Muscle of leg (tissue), 3 donors: ENCODE measurements at regions not wholly inside any gene's neighbourhood (a gene's known extent, or its start where the extent isn't known, plus 50 kb on each side); places are given as distances from the start of the nearest gene placed in this dataset.
"Not testable (repeated sequence)": the region's sequence is repeated elsewhere in the genome, so short reads cannot be mapped to it uniquely, and the experiment has no call there.

Source experiments
- DNase-seq: peaks from one replicate; pipeline ENCODE4 v3.0.0; 2013
- H3K27ac ChIP-seq: one replicate; pipeline ENCODE4 v1.5.1; 2013; ENCODE audit warnings: mild to moderate bottlenecking, low read length, control low read depth
- H3K27me3 ChIP-seq: one replicate; pipeline ENCODE4 v1.6.1; 2013; ENCODE audit warnings: low read length; ENCODE audit not compliant: control insufficient read depth, insufficient read depth
- H3K36me3 ChIP-seq: one replicate; pipeline ENCODE4 v1.6.1; 2013; ENCODE audit warnings: low read length; ENCODE audit not compliant: control insufficient read depth, insufficient read depth
- H3K4me1 ChIP-seq: one replicate; pipeline ENCODE4 v1.6.1; 2013; ENCODE audit warnings: low read length; ENCODE audit not compliant: control insufficient read depth, insufficient read depth
- H3K4me3 ChIP-seq: one replicate; pipeline ENCODE4 v1.5.1; 2013; ENCODE audit warnings: low read length, control low read depth
- H3K9me3 ChIP-seq: replicated peaks from 2 replicates; pipeline ENCODE4 v1.6.1; 2013; ENCODE audit warnings: low read depth, low read length; ENCODE audit not compliant: control insufficient read depth
- WGBS: methylation state at CpG from one replicate; pipeline ENCODE4 v1.1.5; 2013; ENCODE audit warnings: missing lambda C conversion rate; ENCODE audit not compliant: insufficient coverage; 5-methylcytosine and 5-hydroxymethylcytosine counted together

DNA sequence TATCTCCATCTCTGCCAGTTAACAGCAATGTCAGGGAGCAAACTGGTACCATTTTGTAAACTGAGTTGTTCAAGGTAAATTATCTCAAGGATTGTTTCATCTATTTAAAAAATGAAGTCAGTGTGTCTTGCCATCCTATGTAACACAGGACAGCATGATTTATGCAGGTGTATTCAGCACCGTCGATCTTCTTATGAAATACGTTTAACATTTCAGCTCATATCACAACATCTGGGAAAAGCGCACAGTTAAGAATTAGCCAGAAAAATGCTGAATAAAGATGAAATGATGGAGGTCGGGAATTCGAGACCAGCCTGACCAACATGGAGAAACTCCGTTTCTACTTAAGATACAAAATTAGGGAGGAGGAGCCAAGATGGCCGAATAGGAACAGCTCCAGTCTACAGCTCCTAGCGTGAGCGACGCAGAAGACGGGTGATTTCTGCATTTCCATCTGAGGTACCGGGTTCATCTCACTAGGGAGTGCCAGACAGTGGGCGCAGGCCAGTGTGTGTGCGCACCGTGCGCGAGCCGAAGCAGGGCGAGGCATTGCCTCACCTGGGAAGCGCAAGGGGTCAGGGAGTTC, 107.3 kb upstream of the COX7C start:
- H3K27me3 ChIP-seq, H3K4me3 ChIP-seq, H3K36me3 ChIP-seq, H3K9me3 ChIP-seq, H3K4me1 ChIP-seq, DNase-seq, H3K27ac ChIP-seq: not testable (repeated sequence)
- WGBS = 90% methylated on average over 2 of the region's 21 CpGs

DNA sequence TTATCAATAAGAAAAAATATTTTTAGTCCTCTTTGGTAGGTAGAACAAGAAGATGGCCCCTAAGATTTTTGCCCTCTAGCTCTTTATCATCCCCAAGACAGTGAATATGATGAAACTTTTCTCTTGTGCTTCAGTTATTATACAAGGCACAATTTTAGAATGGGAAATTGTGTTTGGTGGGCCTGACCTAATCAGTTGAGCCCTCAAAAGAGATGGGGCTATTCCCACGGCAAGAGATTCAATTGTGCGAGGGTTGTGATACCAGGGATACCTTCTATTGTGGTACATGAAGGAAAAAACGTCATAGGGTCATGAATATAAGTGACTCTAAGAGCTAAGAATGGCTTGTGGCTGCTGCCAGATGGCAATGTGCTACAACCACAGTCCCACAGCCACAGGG, 94.0 kb upstream of the COX7C start:
- H3K9me3 ChIP-seq = no peaks in the 10 kb centered on the region
- no peaks in the 10 kb centered on the region for H3K36me3 ChIP-seq
- H3K27ac ChIP-seq = no peak overlapping the region
- H3K4me1 ChIP-seq = no peaks in the 10 kb centered on the region
- H3K27me3 ChIP-seq = no peaks in the 10 kb centered on the region
- no peak overlapping the region for H3K4me3 ChIP-seq
- 61% methylated on average over 3 of the region's 3 CpGs for WGBS
- no peak for DNase-seq

DNA sequence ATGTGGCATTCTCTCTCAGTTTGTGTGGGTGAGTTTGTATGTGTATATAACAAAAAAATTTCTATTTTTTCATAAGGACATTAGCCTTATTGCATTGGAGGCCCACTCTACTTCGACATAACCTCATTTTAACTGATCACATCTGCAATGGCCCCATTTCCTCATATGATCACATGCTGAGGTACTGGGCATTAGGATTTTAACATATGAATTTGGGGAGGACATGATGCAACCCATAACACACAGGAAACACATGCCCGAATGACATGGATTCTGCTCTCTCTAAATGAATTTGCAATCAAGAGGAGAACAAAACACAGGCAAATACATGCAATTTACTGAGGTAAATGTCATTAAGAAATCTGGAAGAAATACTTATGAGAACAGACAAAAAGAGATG, 92.1 kb upstream of the COX7C start:
- H3K27ac ChIP-seq = no peak overlapping the region
- H3K36me3 ChIP-seq = no peaks in the 10 kb centered on the region
- H3K4me1 ChIP-seq = no peaks in the 10 kb centered on the region
- no CpG with 5 or more reads among the region's 2 CpGs for WGBS
- no peak for DNase-seq
- no peaks in the 10 kb centered on the region for H3K27me3 ChIP-seq
- H3K9me3 ChIP-seq = no peaks in the 10 kb centered on the region
- no peak overlapping the region for H3K4me3 ChIP-seq

DNA sequence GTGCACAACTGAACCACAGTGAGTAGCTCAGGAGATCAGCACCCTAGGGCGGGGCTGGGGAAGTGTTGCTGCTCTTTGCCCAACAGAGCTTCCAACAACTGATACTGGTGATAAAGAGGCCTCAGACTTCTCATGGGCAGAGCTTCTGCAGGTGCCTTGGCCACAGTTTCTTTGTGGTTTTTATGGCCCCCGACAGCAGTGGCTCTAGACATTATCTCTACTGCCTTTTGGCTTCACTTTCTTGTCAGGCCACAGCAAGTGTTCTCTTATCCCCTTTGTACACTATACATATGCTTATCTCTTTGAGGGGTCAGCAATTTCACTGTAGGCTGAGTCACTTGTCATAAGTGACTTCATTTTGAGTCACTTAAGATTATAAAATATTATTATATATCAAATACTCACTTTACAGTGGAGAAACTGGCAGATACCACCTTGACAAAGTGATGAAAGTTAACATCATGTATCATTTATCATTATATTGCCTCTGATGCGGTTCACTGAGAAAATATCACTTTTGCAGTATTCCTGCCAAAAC, 90.9 kb upstream of the COX7C start:
- no peak for DNase-seq
- Histone ChIP-seq H3K4me1 (no peaks in the 10 kb centered on the region), H3K36me3 (no peaks in the 10 kb centered on the region), H3K9me3 (no peaks in the 10 kb centered on the region), H3K27me3 (no peaks in the 10 kb centered on the region), H3K4me3 (no peak overlapping the region), H3K27ac (no peak overlapping the region)
- WGBS = 80% methylated on average over 1 of the region's 3 CpGs

DNA sequence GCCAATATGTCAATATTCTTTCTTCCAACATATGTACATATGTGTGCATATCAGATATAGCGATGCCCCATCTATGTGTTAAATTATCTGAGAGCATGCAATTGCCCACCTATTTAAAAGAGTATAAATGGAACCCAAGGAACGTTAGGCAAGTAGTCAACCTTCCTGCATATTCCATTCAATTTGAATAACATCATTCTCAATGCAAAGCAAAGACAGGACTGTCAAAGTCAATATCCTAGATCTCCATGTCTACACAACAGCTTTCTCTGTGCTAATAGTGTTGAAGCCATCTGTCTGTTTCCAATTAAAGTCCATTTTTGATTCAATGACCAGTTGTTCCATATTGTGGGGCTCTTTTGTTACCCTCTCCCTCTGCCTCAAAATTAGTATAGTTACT, 85.3 kb upstream of the COX7C start:
- no peak overlapping the region for H3K27ac ChIP-seq
- no peaks in the 10 kb centered on the region for H3K36me3 ChIP-seq
- no peaks in the 10 kb centered on the region for H3K4me1 ChIP-seq
- no peaks in the 10 kb centered on the region for H3K9me3 ChIP-seq
- no peak for DNase-seq
- WGBS = no CpG with 5 or more reads among the region's 2 CpGs
- H3K27me3 ChIP-seq = no peaks in the 10 kb centered on the region
- no peak overlapping the region for H3K4me3 ChIP-seq

DNA sequence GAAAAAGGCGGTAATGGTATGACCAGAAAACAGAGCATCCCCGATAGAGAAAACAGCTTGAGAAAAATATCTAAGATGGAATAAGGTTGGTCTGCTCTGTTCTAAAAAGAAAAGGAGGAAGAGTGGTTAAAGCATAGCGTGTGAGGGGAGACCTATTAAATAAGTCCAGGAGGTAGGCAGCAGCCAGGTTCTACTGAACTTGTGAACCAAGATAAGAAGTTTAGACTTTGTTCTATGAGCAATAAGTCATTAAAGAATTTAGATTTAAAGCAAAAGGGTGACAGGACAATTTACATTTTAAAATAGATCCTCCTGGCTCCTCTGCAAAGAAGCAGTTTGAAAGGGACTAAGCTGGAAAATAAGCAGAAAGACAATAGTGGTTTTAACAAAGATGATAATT, 81.3 kb upstream of the COX7C start:
- Histone ChIP-seq H3K4me3 (no peak overlapping the region), H3K4me1 (no peaks in the 10 kb centered on the region), H3K27me3 (no peaks in the 10 kb centered on the region), H3K36me3 (no peaks in the 10 kb centered on the region), H3K9me3 (no peaks in the 10 kb centered on the region), H3K27ac (no peak overlapping the region)
- no peak for DNase-seq
- WGBS = 92% methylated on average over 3 of the region's 3 CpGs

DNA sequence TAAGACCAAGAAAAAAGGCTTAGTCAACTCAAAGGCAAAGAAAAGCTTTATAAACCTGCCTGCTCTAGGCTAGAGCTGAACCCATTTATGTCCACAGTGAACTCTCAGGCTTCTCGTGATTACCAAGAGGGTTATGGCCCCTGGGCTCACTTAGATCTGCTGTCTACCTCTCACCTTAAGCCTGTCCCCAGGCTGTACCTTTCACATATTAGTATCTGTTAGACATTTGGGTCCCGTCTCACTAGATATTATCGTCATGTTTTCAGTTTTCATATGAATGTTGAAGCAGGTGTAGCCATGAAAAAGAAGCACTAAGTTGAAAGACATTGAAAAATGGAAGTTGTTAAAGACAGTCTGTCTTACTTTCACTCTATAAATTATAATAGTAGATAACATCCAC, 75.2 kb upstream of the COX7C start:
- Histone ChIP-seq H3K4me1 (no peaks in the 10 kb centered on the region), H3K27ac (no peak overlapping the region), H3K36me3 (no peaks in the 10 kb centered on the region), H3K9me3 (no peaks in the 10 kb centered on the region), H3K27me3 (no peaks in the 10 kb centered on the region), H3K4me3 (no peak overlapping the region)
- WGBS = 56% methylated on average over 1 of the region's 3 CpGs
- no peak for DNase-seq

DNA sequence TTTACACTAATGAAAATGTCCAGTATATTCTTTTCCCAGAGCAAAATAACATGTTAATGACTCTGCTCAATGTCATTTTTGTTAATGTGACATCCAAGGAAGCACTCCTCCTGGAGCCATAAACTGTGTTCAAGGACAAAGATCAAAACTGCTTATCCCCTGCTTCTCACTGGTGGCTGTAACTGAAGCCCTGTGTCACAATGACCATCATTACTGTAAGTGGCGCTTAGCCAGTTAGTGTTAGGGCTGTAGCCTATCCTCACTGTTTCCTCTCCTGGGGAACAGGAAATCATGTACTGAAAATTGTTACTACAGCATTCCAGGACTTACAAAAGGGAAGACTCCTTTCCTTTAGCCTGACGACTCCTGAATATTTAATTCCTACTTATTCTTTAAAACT, 71.7 kb upstream of the COX7C start:
- H3K4me3 ChIP-seq = no peak overlapping the region
- peak; percentile 26 for DNase-seq
- H3K27me3 ChIP-seq = no peaks in the 10 kb centered on the region
- no peaks in the 10 kb centered on the region for H3K4me1 ChIP-seq
- no peaks in the 10 kb centered on the region for H3K36me3 ChIP-seq
- no CpG with 5 or more reads among the region's 2 CpGs for WGBS
- no peaks in the 10 kb centered on the region for H3K9me3 ChIP-seq
- no peak overlapping the region for H3K27ac ChIP-seq

DNA sequence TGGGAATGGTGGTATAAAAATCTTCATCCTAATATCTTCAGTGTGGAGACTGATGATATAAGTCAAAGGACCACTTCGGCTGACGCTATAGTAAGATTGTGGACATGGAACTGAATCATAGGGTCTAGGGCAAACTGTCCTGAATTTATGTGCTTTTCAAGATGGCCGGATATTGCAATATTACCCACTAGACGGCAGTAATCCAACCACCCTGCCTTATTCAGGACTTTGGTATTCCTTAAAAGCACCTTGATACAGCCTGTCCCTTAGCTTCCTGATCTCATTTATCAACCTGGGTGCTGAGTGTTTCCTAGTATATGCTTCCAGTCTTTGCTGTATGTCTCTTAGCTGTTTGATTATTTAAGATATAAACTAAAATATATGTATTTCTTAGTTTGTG, 71.2 kb upstream of the COX7C start:
- Histone ChIP-seq H3K36me3 (no peaks in the 10 kb centered on the region), H3K9me3 (no peaks in the 10 kb centered on the region), H3K4me1 (no peaks in the 10 kb centered on the region), H3K27ac (no peak overlapping the region), H3K4me3 (no peak overlapping the region), H3K27me3 (no peaks in the 10 kb centered on the region)
- WGBS = no CpG with 5 or more reads among the region's 4 CpGs
- no peak for DNase-seq

DNA sequence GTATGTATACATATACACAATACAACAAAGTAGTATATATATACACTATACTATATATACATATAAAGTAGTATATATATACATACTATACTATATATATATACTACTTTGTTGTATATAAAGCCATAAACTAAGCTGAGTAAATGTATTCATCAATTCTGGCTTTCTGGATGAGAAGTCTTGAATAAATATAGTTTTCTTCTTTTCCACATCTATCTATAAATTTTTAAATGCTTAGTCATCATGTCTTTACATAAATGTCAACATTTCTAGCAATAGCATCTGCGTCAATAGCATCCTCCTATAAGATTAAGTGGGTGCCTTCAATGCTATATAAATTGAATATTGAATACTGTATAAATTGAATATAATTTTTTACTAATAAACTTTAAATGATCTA, 63.1 kb upstream of the COX7C start:
- no peaks in the 10 kb centered on the region for H3K36me3 ChIP-seq
- H3K27ac ChIP-seq = no peak overlapping the region
- no peak for DNase-seq
- H3K27me3 ChIP-seq = no peaks in the 10 kb centered on the region
- no peaks in the 10 kb centered on the region for H3K9me3 ChIP-seq
- no peak overlapping the region for H3K4me3 ChIP-seq
- no peaks in the 10 kb centered on the region for H3K4me1 ChIP-seq
- WGBS = no CpG with 5 or more reads among the region's 1 CpG

DNA sequence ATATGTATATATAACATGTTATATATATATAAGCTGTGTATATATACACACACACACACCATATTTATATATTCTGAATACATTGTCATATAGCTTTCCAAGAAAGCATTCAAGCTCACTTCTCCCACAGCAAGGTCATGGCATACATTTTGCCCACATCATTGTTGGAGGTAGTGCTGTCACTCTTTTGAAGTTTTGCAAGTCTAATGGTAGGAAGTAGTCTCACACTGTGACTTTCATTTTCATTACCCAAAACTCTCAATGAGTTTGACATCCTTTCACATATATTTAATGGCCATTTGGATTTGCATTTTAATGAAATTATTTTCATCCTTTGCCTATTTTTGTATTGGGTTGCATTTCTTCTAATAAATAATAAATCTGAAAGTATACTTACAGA, 59.8 kb upstream of the COX7C start:
- Histone ChIP-seq H3K4me1 (no peaks in the 10 kb centered on the region), H3K4me3 (no peak overlapping the region), H3K27me3 (no peaks in the 10 kb centered on the region), H3K27ac (no peak overlapping the region), H3K9me3 (no peaks in the 10 kb centered on the region), H3K36me3 (no peaks in the 10 kb centered on the region)
- DNase-seq = no peak
